Pancreas (tissue), 10 donors: ENCODE measurements at regions not wholly inside any gene's neighbourhood (a gene's known extent, or its start where the extent isn't known, plus 50 kb on each side); places are given as distances from the start of the nearest gene placed in this dataset.

Source experiments
- ATAC-seq, 4 donors: fragments of 200-7000 bp; cut with Tn5 transposase; one replicate each; pipeline versions ENCODE4 v1.8.0 to v1.9.1; 2020; ENCODE audit warnings: mild to moderate bottlenecking in 4 of 4, moderate library complexity in 4 of 4
- DNase-seq, 6 donors: peaks; one replicate each; pipeline ENCODE4 v3.0.0-alpha.2; 2020
- FAIRE-seq: peaks from 2 replicates; lab custom pipeline; 2012; peaks lifted over from hg19 to GRCh38; lab: Jason Lieb, UNC
- H3K27ac ChIP-seq, 4 donors: fragments of 200-600 bp; sonication (generic); 1 replicate in 3 of 4; 2 replicates in 1 of 4; pipeline versions ENCODE4 v1.5.0 to v1.8.0; 2020
- H3K27me3 ChIP-seq, 4 donors: fragments of 200-600 bp; one replicate each; pipeline ENCODE4 v1.8.0; 2021
- H3K36me3 ChIP-seq, 3 donors: fragments of 200-600 bp; sonication (generic) in 1 of 3; one replicate each; pipeline versions ENCODE4 v1.5.0 to v1.8.0; 2020 to 2021
- H3K4me1 ChIP-seq, 3 donors: fragments of 200-600 bp; one replicate each; pipeline ENCODE4 v1.8.0; 2021
- H3K4me3 ChIP-seq, 4 donors: fragments of 200-600 bp; sonication (generic) in 2 of 4; one replicate each; pipeline versions ENCODE4 v1.5.0 to v1.8.0; 2020 to 2021
- H3K9me3 ChIP-seq, 4 donors: fragments of 200-600 bp; one replicate each; pipeline ENCODE4 v1.8.0; 2021
- whole genome bisulfite sequencing, 2 donors: extraction: QIAGEN DNeasy Blood & Tissue Kit; methylation state at CpG; one replicate each; pipeline ENCODE4 v1.1.7; 2013; 5-methylcytosine and 5-hydroxymethylcytosine counted together
- intact Hi-C, 3 donors: fragments of 100-400 bp; cut with DNase I; formaldehyde crosslinking; loops; one replicate each; pipeline versions ENCODE4 v1.11.1 to v1.14.2; 2022
- TF ChIP-seq, protein P1 (sequence below), 4 donors: fragments of 200-600 bp; sonication (generic) in 3 of 4; IDR thresholded peaks; one replicate each; pipeline versions ENCODE4 v1.5.0 to v1.8.0; 2021; ENCODE audit warnings: antibody characterized with exemption in 4 of 4
- donor health status: healthy with polysubstance abuse.
- donor health status: DM: no; HTN: no; CAD: no; lungs with moderate emphysema.
- donor health status: DM: no; HTN: no; CAD: no.
- donor health status: control.
- donor health status: control.
- donor health status: Bipolar disorder and iron deficiency.
- donor health status: DM: yes; HTN: yes; CAD: no.
- donor health status: DM: no; HTN: no; CAD: no.
- donor health status: DM: no; HTN: no; CAD: no.
- donor health status: DM: yes; HTN: yes; CAD: no.

DNA sequence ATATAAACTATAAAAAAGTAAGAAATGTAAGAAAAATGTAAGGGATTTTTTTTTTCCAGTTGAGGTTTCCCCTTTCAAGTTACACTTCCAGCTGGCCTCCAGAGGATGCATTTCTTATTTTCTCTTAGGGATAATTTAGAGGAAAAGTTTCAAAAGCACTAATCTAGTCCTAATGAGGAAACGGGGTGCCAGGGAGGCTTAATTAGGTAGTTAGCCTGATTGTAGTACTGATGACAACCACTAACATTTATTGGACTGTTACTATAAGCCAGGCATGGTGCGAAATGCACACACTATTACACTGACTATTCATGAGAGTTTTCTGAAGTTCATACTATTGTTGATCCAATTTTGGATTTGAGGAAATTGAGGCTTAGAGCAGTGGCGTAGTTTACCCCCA is 290.8 kb upstream of the FMN2 start:
- no peak overlapping the region for H3K27ac ChIP-seq
- intact Hi-C loops = no loop called here
- H3K9me3 ChIP-seq = no peaks in the 10 kb centered on the region
- 89% methylated on average over 3 of the region's 3 CpGs for whole genome bisulfite sequencing, 2 donors
- DNase-seq (no peak), FAIRE-seq (no peak), ATAC-seq (no peak)
- TF ChIP-seq, protein P1, sequence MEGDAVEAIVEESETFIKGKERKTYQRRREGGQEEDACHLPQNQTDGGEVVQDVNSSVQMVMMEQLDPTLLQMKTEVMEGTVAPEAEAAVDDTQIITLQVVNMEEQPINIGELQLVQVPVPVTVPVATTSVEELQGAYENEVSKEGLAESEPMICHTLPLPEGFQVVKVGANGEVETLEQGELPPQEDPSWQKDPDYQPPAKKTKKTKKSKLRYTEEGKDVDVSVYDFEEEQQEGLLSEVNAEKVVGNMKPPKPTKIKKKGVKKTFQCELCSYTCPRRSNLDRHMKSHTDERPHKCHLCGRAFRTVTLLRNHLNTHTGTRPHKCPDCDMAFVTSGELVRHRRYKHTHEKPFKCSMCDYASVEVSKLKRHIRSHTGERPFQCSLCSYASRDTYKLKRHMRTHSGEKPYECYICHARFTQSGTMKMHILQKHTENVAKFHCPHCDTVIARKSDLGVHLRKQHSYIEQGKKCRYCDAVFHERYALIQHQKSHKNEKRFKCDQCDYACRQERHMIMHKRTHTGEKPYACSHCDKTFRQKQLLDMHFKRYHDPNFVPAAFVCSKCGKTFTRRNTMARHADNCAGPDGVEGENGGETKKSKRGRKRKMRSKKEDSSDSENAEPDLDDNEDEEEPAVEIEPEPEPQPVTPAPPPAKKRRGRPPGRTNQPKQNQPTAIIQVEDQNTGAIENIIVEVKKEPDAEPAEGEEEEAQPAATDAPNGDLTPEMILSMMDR (IDR thresholded peaks at IDR 0.05) = no peak
- no peak overlapping the region for H3K4me3 ChIP-seq
- no peaks in the 10 kb centered on the region for H3K4me1 ChIP-seq
- no peaks in the 10 kb centered on the region for H3K36me3 ChIP-seq
- H3K27me3 ChIP-seq = no peaks in the 10 kb centered on the region

DNA sequence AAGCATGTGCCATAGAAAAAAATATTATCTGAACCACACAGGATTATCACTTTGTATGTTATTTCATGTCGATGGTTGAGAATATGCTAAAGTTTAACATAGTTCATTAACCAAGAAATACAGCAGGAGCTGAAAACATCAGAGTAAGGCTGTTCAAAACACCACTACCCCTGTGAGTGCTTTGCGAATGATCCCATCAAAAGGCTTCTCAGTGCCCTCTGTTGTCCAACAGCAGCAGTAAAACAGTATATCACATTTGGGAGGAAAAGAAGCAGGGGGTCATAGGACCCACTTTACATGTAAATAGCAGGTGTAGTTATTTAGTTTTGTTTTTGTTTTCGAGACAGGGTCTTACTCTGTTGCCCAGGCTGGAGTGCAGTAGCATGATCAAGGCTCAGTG is 289.4 kb upstream of the FMN2 start:
- ATAC-seq = no peak
- intact Hi-C loops = no loop called here
- Histone ChIP-seq H3K9me3 (no peaks in the 10 kb centered on the region), H3K36me3 (no peaks in the 10 kb centered on the region), H3K4me1 (no peaks in the 10 kb centered on the region), H3K27ac (no peak overlapping the region), H3K4me3 (no peak overlapping the region), H3K27me3 (no peaks in the 10 kb centered on the region)
- FAIRE-seq = no peak
- 77 to 79% methylated on average over 3 of the region's 3 CpGs for WGBS, 2 donors
- TF ChIP-seq, protein P1 (IDR thresholded peaks at IDR 0.05) = no peak
- DNase-seq = no peak

DNA sequence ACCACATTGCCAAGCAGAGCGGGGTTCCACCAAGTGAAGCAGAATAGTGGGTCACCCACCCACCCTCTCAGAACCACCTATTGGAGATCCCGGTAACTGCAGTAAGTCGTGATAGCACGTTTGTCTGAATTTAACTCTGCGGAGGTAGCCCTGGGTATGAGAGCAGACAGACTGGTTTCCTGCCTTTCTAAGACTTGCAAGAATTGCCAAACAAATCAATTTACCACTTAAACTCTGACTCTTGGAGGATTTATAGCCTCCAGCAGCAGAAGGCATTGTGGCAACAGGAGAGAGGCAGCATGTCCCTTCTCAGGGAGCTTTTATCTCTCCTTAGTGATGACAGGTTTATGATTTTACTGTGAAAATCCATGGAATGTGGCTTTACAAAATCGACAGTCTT is 287.9 kb upstream of the FMN2 start:
- Histone ChIP-seq H3K4me1 (no peaks in the 10 kb centered on the region), H3K27me3 (no peaks in the 10 kb centered on the region), H3K9me3 (no peaks in the 10 kb centered on the region), H3K27ac (no peak overlapping the region), H3K4me3 (no peak overlapping the region), H3K36me3 (no peaks in the 10 kb centered on the region)
- ATAC-seq = no peak
- no peak for FAIRE-seq
- WGBS, 2 donors = 63 to 76% methylated on average over 6 of the region's 6 CpGs
- TF ChIP-seq, protein P1 (IDR thresholded peaks at IDR 0.05) = no peak
- no peak for DNase-seq
- intact Hi-C loops = no loop called here

DNA sequence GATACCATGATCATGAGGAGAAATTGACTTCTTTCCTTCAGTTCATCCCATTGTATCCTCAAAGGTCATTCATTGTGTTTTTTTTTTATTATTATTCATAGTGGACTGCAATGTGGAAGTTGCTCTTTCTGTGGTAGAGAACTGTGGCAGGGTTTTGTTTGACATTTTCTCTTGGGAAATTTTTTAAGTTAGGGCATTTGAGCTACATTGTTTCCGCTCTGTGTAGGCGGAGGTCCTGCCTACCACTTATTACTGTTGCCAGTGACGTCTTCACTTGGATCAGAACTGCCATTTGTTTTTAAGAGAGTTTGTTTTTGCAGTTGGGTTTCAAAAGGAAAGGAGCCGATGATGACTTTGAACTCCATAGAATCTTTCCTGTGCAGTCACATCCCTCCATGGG is 287.4 kb upstream of the FMN2 start:
- intact Hi-C loops = no loop called here
- H3K4me3 ChIP-seq = no peak overlapping the region
- TF ChIP-seq, protein P1 (IDR thresholded peaks at IDR 0.05) = no peak
- H3K27me3 ChIP-seq = no peaks in the 10 kb centered on the region
- H3K36me3 ChIP-seq = no peaks in the 10 kb centered on the region
- no peaks in the 10 kb centered on the region for H3K4me1 ChIP-seq
- 93 to 96% methylated on average over 4 of the region's 4 CpGs for WGBS, 2 donors
- no peaks in the 10 kb centered on the region for H3K9me3 ChIP-seq
- FAIRE-seq (no peak), DNase-seq (no peak), ATAC-seq (no peak)
- no peak overlapping the region for H3K27ac ChIP-seq

DNA sequence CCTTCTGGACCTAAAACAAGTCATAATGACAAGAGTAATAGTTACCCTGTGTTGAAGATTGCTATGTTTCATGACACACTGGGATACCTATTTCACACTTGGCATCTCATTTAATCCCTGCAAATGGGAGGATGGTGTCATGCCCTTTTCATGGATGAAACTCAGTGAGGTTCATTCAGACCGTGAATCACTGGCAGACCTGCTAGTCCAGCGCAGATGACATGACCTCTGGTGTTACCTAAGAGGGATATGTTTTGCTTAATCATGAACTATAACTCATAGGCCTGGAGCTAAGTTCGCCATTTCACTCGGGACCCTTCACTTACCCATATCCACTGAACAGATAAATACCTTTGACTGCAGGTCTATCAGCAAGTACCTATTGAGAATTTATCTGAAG is 286.6 kb upstream of the FMN2 start:
- H3K36me3 ChIP-seq = no peaks in the 10 kb centered on the region
- no peaks in the 10 kb centered on the region for H3K9me3 ChIP-seq
- intact Hi-C loops = no loop called here
- TF ChIP-seq, protein P1 (IDR thresholded peaks at IDR 0.05) = no peak
- FAIRE-seq (no peak), DNase-seq (no peak), ATAC-seq (no peak)
- no peaks in the 10 kb centered on the region for H3K4me1 ChIP-seq
- H3K27me3 ChIP-seq = no peaks in the 10 kb centered on the region
- H3K4me3 ChIP-seq = no peak overlapping the region
- H3K27ac ChIP-seq = no peak overlapping the region
- 92 to 96% methylated on average over 4 of the region's 4 CpGs for WGBS, 2 donors
